Esophagus muscularis mucosa (tissue), 4 donors: ENCODE measurements at regions not wholly inside any gene's neighbourhood (a gene's known extent, or its start where the extent isn't known, plus 50 kb on each side); places are given as distances from the start of the nearest gene placed in this dataset.

Experiments used
- DNase-seq: peaks from one replicate; pipeline ENCODE4 v3.0.0-alpha.2; 2017; ENCODE audit errors: extremely low spot score
- H3K27ac ChIP-seq, 4 donors: fragments of 200-600 bp; sonication (generic); replicated peaks in 1 of 4; 1 replicate in 3 of 4; 2 replicates in 1 of 4; pipeline ENCODE4 v1.5.1; 2016 to 2019; ENCODE audit warnings: mild to moderate bottlenecking in 1 of 4
- H3K27me3 ChIP-seq, 4 donors: fragments of 200-600 bp; sonication (generic); one replicate each; pipeline versions ENCODE4 v1.5.1 to v1.6.0; 2016 to 2019
- H3K36me3 ChIP-seq, 4 donors: fragments of 200-600 bp; sonication (generic); one replicate each; pipeline ENCODE4 v1.5.1; 2016 to 2019
- H3K4me1 ChIP-seq, 4 donors: fragments of 200-600 bp; sonication (generic); one replicate each; pipeline ENCODE4 v1.5.1; 2016 to 2019
- H3K4me3 ChIP-seq, 4 donors: fragments of 200-600 bp; sonication (generic); 1 replicate in 2 of 4; 2 replicates in 2 of 4; pipeline ENCODE4 v1.5.1; 2016 to 2019; ENCODE audit warnings: mild to moderate bottlenecking in 4 of 4, moderate library complexity in 1 of 4
- H3K9me3 ChIP-seq, 4 donors: fragments of 200-600 bp; sonication (generic); 1 replicate in 3 of 4; 2 replicates in 1 of 4; pipeline ENCODE4 v1.5.1; 2016 to 2019
- CTCF ChIP-seq, 3 experiments: fragments of 200-600 bp in 2 of 3; fragments of 450-650 bp in 1 of 3; sonication (generic) in 2 of 3; IDR thresholded peaks; one replicate each; pipeline ENCODE4 v1.5.1; 2017 to 2019; ENCODE audit warnings: antibody characterized with exemption in 3 of 3, mild to moderate bottlenecking in 2 of 3, moderate library complexity in 1 of 3
- EP300 ChIP-seq: sonication (generic); formaldehyde crosslinking; IDR thresholded peaks from one replicate; pipeline ENCODE4 v1.6.1; 2017; ENCODE audit warnings: antibody characterized with exemption
- POLR2A ChIP-seq: fragments of 450-650 bp; IDR thresholded peaks from one replicate; pipeline ENCODE4 v1.6.1; 2017; ENCODE audit warnings: antibody characterized with exemption, moderate library complexity, mild to moderate bottlenecking, low read depth
- POLR2AphosphoS5 ChIP-seq, 2 donors: sonication (generic); formaldehyde crosslinking; IDR thresholded peaks; one replicate each; pipeline ENCODE4 v1.6.1; 2017; ENCODE audit warnings: antibody characterized with exemption in 2 of 2
- whole genome bisulfite sequencing: methylation state at CpG from one replicate; pipeline ENCODE4 v1.1.5; 2018; 5-methylcytosine and 5-hydroxymethylcytosine counted together
- intact Hi-C: fragments of 100-400 bp; cut with DNase I; formaldehyde crosslinking; loops from one replicate; pipeline ENCODE4 v1.15.1; 2023

GRCh38 chr9:136596630-136597031 lies 50.8 kb upstream of the NOTCH1 start:
- 71% methylated on average over 12 of the region's 16 CpGs for WGBS
- intact Hi-C loops: no loop called here
- H3K4me1 ChIP-seq: peaks cover 0 to 21% (median 14%) of the 10 kb centered on the region in 4 donors
- no peak overlapping the region for H3K4me3 ChIP-seq
- peaks cover 0 to 26% (median 0%) of the 10 kb centered on the region in 4 donors for H3K27me3 ChIP-seq
- TF ChIP-seq POLR2AphosphoS5 (IDR thresholded peaks at IDR 0.05) (no peak), EP300 (no peak), POLR2A (no peak), CTCF (IDR thresholded peaks at IDR 0.05) (no peak)
- no peaks in the 10 kb centered on the region for H3K36me3 ChIP-seq
- H3K9me3 ChIP-seq: no peaks in the 10 kb centered on the region
- no peak overlapping the region for H3K27ac ChIP-seq
- no peak for DNase-seq

GRCh38 chr9:136596217-136596616 lies 50.4 kb upstream of the NOTCH1 start:
- no peak for DNase-seq
- no peak overlapping the region for H3K4me3 ChIP-seq
- no peaks in the 10 kb centered on the region for H3K36me3 ChIP-seq
- H3K9me3 ChIP-seq: no peaks in the 10 kb centered on the region
- 72% methylated on average over 8 of the region's 8 CpGs for WGBS
- no peak overlapping the region for H3K27ac ChIP-seq
- intact Hi-C loops: no loop called here
- H3K27me3 ChIP-seq: peaks cover 0 to 26% (median 0%) of the 10 kb centered on the region in 4 donors
- TF ChIP-seq POLR2AphosphoS5 (IDR thresholded peaks at IDR 0.05) (no peak), POLR2A (no peak), EP300 (no peak), CTCF (IDR thresholded peaks at IDR 0.05) (no peak)
- H3K4me1 ChIP-seq: peaks cover 0 to 24% (median 17%) of the 10 kb centered on the region in 4 donors

- Histone ChIP-seq H3K4me1 (peaks cover 4 to 31% (median 24%) of the 10 kb centered on the region in 4 donors), H3K4me3 (no peak overlapping the region), H3K36me3 (no peaks in the 10 kb centered on the region), H3K27me3 (peaks cover 0 to 26% (median 0%) of the 10 kb centered on the region in 4 donors), H3K27ac (no peak overlapping the region), H3K9me3 (no peaks in the 10 kb centered on the region)
- TF ChIP-seq EP300 (no peak), POLR2AphosphoS5 (IDR thresholded peaks at IDR 0.05) (no peak), POLR2A (no peak), CTCF (IDR thresholded peaks at IDR 0.05) (no peak)
- WGBS: 84% methylated on average over 30 of the region's 33 CpGs
- intact Hi-C loops: no loop called here
- DNase-seq: no peak
Observed at GRCh38 chr9:136595245-136596153, 49.7 kb upstream of the NOTCH1 start.
